AG10803 (cell line): ENCODE measurements at regions not wholly inside any gene's neighbourhood (a gene's known extent, or its start where the extent isn't known, plus 50 kb on each side); places are given as distances from the start of the nearest gene placed in this dataset.

Experiments used
- DNase-seq: peaks from one replicate; pipeline ENCODE4 v3.0.0; 2010; ENCODE audit warnings: low read depth
- H3K4me3 ChIP-seq: 2 replicates; pipeline ENCODE4 v1.5.1; 2011; ENCODE audit warnings: mild to moderate bottlenecking, low read length, control low read depth
- CTCF ChIP-seq: conservative IDR thresholded peaks from 2 replicates; pipeline ENCODE4 v1.5.1; 2011; ENCODE audit warnings: mild to moderate bottlenecking, low read length, control low read depth, inconsistent platforms

GRCh38 chr5:176727983-176728675 is 80.8 kb downstream of the TSPAN17 start:
- DNase-seq = no peak
- no peak overlapping the region for H3K4me3 ChIP-seq
- TF ChIP-seq CTCF = no peak

- no peak overlapping the region for H3K4me3 ChIP-seq
- DNase-seq = no peak
- no peak for TF ChIP-seq CTCF
Observed at GRCh38 chr5:176728831-176729251, 81.5 kb upstream of the UNC5A start.

GRCh38 chr5:176730815-176731475 is 79.4 kb upstream of the UNC5A start:
- no peak overlapping the region for H3K4me3 ChIP-seq
- no peak for DNase-seq
- no peak for TF ChIP-seq CTCF

GRCh38 chr5:176731506-176732160 is 78.7 kb upstream of the UNC5A start:
- TF ChIP-seq CTCF = no peak
- no peak overlapping the region for H3K4me3 ChIP-seq
- DNase-seq = no peak

GRCh38 chr5:176732306-176732705 is 78.1 kb upstream of the UNC5A start:
- no peak for TF ChIP-seq CTCF
- no peak for DNase-seq
- H3K4me3 ChIP-seq = no peak overlapping the region

- no peak for DNase-seq
Observed at GRCh38 chr5:176732736-176733405, 77.5 kb upstream of the UNC5A start.

More at GRCh38 chr5:176732736-176733405, 77.5 kb upstream of the UNC5A start:
- no peak overlapping the region for H3K4me3 ChIP-seq
- TF ChIP-seq CTCF = no peak
